NB4 (cell line): ENCODE measurements at regions not wholly inside any gene's neighbourhood (a gene's known extent, or its start where the extent isn't known, plus 50 kb on each side); places are given as distances from the start of the nearest gene placed in this dataset.

Source experiments
- DNase-seq: peaks from one replicate; pipeline ENCODE4 v3.0.0; 2010; ENCODE audit warnings: low read depth
- H3K4me3 ChIP-seq: one replicate; pipeline ENCODE4 v1.5.1; 2011; ENCODE audit warnings: mild to moderate bottlenecking, low read depth, low read length, moderate library complexity
- CTCF ChIP-seq: IDR thresholded peaks from one replicate; pipeline ENCODE4 v1.5.1; 2012; ENCODE audit warnings: low read depth, low read length
- MAX ChIP-seq: IDR thresholded peaks from 2 replicates; pipeline ENCODE4 v1.6.1; 2011; ENCODE audit warnings: low read depth, low read length
- MYC ChIP-seq: IDR thresholded peaks from 2 replicates; pipeline ENCODE4 v1.6.1; 2011; ENCODE audit warnings: low read depth, low read length
- POLR2A ChIP-seq: IDR thresholded peaks from 2 replicates; pipeline ENCODE4 v1.6.1; 2011; ENCODE audit warnings: mild to moderate bottlenecking; ENCODE audit not compliant: insufficient read length; ENCODE audit errors: extremely low read depth

GRCh38 chr10:107341281-107341680 lies 176.8 kb upstream of the SORCS1 start:
- TF ChIP-seq CTCF (no peak), MYC (no peak), POLR2A (no peak), MAX (no peak)
- H3K4me3 ChIP-seq: no peak overlapping the region
- DNase-seq: no peak

- TF ChIP-seq CTCF (no peak), MYC (no peak), MAX (no peak), POLR2A (no peak)
- no peak overlapping the region for H3K4me3 ChIP-seq
- peak; percentile 34 for DNase-seq
Measured at GRCh38 chr10:107340326-107340725, 175.8 kb upstream of the SORCS1 start.

GRCh38 chr10:107336061-107336460 lies 171.6 kb upstream of the SORCS1 start:
- no peak for DNase-seq
- TF ChIP-seq MAX (no peak), POLR2A (no peak)
- H3K4me3 ChIP-seq: no peak overlapping the region

- no peak for DNase-seq
- H3K4me3 ChIP-seq: no peak overlapping the region
- no peak for TF ChIP-seq MYC
- no peak for TF ChIP-seq MAX
- no peak for TF ChIP-seq CTCF
- TF ChIP-seq POLR2A: no peak
Measured at GRCh38 chr10:107317592-107317991, 153.1 kb upstream of the SORCS1 start.

- no peak for TF ChIP-seq POLR2A
- no peak for TF ChIP-seq MYC
- TF ChIP-seq MAX: no peak
- no peak for TF ChIP-seq CTCF
Measured at GRCh38 chr10:107303203-107303602, 138.7 kb upstream of the SORCS1 start.

GRCh38 chr10:107299606-107300005 lies 135.1 kb upstream of the SORCS1 start:
- no peak overlapping the region for H3K4me3 ChIP-seq
- TF ChIP-seq POLR2A: no peak
- no peak for TF ChIP-seq CTCF
- no peak for TF ChIP-seq MYC
- TF ChIP-seq MAX: no peak
- DNase-seq: no peak

More at GRCh38 chr10:107303203-107303602, 138.7 kb upstream of the SORCS1 start:
- no peak for DNase-seq
- H3K4me3 ChIP-seq: no peak overlapping the region
